WTC11 (cell line): ENCODE measurements at regions not wholly inside any gene's neighbourhood (a gene's known extent, or its start where the extent isn't known, plus 50 kb on each side); places are given as distances from the start of the nearest gene placed in this dataset.

Experiments
- CTCF ChIP-seq: fragments of 200-600 bp; IDR thresholded peaks from 2 replicates; pipeline ENCODE4 v1.8.0; 2022; ENCODE audit warnings: antibody characterized with exemption
- FOXP4 ChIP-seq: sonication (generic); formaldehyde crosslinking; IDR thresholded peaks from 2 replicates; pipeline ENCODE4 v1.8.0; 2022; ENCODE audit warnings: mild to moderate bottlenecking, missing genetic modification reagents

GRCh38 chr7:108808549-108809266 is 239.0 kb downstream of the DNAJB9 start:
- TF ChIP-seq FOXP4 = no peak
- no peak for TF ChIP-seq CTCF
